Activated gamma-delta T cell treated with Interleukin-2 at 50 U/mL for 16 hours (primary cell): ENCODE measurements at regions not wholly inside any gene's neighbourhood (a gene's known extent, or its start where the extent isn't known, plus 50 kb on each side); places are given as distances from the start of the nearest gene placed in this dataset.

Source experiments
- DNase-seq: peaks from one replicate; pipeline ENCODE4 v3.0.0-alpha.2; 2020

DNA sequence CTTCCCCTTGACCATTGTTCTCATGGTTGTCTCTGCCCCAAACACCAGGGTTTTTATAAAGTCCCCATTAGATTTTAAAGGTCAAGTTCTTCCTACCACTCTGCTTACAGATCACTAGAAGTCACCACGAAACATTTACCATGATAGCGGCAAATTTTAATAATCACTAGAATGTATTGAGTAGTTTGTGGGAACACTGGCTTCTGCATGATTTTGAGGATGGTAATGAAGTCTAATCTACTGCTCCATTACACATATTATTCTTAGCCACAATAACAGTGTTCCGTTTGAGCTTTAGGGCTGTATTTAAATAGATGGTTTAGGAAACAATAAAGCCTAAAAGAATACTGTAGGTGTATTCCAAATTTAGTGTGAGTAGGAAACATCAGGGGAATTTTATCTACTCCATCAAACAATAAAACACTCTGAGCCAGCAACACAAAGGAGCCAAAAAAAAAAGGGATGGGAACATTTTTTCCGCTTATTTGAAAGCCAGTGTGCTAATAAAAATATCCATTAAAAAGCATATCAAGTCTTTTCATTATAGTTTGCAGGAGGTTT is 49.7 kb downstream of the KLF12 start:
- DNase-seq = no peak

DNA sequence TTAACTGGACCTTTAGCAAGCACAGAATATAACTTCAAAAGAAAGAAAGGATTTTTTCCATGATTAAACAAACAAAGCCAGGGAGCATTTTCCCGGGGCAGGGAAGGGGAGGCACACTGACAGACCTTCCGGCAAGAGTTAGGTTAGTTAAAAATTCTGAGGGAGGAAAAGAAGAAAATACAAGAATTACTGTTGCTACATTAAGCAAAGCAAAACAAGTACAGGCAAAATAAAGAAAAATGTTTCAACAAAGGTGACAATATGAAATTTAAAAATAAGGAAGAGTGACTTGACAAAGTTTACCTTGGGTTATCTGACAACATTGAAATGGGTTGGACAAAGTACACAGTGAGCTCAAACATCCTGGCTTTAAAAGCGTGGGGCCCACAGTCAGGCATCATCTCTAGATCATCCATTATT is 51.5 kb downstream of the KLF12 start:
- DNase-seq = no peak

DNA sequence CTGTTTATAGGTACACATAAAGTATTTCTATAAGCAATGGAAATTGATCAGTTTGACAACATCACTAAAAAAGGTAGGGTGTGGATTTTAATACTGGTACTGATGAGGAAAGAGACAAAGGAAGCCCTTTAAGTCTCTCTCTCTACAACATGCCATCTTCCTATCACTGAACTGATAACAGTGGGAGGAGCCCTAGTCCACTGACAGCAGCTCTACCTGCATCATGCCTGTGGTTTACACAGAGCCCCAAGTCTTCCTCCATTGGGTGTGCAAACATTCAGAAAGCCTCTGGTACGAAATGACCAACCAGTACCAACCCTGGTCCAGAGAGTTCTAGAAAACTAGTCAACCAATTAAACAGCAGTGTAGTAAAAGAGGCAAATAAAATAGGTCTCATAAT is 53.4 kb downstream of the KLF12 start:
- no peak for DNase-seq

DNA sequence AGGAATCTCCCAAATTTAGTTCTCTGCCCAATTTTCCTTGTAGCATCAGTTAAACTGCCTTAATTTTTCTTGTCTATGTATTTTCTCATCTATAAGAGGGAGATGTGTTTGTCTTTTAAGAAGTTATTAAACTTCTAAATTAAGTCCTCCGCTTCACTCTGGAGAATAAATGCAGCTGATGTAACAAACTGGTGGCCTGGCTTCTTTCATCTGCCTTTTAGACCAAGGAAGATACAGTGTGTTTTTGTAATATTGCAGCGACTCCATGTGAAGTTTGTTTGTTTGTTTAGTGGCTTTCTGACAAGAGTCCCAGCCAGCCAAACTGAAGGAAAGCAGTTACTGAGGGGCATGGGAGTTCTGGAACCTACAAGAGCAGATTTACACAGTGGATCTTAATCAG is 56.4 kb downstream of the KLF12 start:
- no peak for DNase-seq

DNA sequence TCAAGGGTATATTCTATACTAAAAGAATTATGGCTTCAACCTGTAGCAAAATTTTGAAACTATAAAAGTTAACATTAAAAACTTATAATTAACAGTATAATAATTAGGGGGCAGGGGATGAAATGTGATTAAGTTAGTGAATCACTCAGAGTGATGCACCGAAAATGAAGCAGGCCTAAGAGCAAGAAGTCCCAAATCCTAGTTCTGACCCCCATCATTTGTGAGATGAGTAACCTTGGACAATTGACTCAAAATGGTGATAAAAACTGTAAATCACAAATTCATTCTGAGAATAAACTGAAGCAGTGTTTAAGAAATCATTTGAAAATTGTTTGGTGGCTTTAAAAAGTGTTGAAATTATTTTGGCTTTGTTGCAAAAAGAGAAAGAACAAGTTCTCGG is 56.8 kb downstream of the KLF12 start:
- DNase-seq = no peak

DNA sequence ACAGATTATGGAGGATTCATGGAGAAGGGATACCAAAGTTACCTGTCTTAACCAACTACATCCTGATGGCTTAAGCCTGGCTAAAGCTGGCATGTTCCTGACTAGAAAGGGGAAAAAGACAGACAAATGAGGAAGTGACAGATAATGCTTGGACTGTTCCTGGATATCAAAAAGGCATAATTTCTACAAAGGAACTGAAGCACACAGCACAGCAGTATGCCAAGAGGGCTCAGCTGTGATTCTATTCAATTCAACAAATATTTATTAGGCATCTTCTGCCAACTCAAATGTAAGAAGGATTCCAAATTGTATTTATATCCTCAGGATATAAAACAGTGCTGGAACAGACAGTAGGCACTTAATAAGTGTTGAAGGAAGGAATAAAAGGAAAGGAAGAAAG is 59.5 kb downstream of the KLF12 start:
- no peak for DNase-seq

DNA sequence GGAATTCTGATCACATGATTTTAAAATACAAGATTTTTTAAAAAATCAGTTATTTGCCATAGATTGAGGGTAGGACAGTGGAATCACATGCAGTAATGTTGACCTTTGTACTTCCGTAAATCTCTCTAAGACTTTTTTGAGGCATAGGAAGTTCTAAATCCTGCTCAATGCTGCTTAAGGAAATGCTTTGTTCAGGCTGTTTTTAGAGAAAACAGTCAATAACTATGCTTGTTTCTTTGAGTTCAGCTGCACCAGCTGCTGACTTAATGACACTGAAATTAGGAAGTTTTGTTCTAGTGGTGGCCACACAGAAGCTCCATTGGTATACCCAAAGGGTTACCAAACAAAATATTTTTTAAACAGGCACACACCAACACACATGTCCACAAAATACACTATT is 60.9 kb downstream of the KLF12 start:
- no peak for DNase-seq

DNA sequence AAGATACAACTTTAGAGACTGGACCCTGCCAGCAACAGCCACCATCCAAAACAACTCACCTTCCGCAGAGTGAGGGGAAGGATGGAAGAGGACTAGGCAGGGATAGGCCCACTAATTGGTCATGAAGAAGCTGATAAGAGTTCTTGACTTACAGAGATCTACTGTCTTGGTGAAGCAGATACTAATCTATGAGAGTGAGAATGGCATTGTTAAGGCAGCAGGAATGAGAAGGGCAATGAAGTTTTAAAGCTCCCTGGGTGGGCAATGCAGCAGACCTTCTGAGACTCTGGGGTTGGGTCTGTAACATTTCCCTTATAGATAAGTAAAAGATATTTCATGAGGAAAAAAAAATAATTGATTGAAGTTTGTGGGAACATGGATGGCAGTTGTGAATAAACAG is 63.7 kb downstream of the KLF12 start:
- no peak for DNase-seq

DNA sequence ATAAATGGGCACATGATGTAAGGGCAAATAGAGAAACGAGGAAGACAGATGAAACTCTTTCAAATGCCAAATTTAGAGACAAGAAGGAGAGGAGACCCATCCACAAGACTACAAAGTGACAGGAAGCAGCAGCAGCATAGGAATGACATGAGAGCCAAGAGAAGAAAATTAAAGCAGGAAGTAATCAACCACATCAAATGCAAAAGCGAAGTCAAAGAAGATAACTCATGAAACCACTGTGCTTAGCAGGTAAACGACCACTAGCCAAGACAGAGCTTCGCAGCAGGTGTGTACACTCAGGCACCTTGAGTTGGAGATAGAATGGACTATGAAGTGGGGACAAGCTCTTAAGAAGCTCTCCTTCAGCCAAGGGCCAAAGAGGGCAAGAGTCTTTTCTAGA is 64.1 kb downstream of the KLF12 start:
- DNase-seq = peak; percentile 28

DNA sequence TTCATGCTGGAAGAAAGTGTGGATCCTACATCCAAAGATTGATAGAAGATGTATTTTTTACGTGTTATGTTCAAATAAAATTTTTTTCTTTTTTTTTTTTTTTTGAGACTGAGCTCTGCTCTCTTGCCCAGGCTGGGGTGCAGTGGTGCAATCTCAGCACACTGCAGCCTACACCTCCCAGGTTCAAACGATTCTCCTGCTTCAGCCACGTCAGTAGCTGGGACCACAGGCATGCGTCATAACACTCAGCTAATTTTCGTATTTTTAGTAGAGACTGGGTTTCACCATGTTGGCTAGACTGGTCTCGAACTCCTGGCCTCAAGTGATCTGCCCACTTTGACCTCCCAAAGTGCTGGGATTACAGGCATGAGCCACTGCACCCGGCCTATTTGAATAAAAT is 65.7 kb downstream of the KLF12 start:
- DNase-seq = no peak

DNA sequence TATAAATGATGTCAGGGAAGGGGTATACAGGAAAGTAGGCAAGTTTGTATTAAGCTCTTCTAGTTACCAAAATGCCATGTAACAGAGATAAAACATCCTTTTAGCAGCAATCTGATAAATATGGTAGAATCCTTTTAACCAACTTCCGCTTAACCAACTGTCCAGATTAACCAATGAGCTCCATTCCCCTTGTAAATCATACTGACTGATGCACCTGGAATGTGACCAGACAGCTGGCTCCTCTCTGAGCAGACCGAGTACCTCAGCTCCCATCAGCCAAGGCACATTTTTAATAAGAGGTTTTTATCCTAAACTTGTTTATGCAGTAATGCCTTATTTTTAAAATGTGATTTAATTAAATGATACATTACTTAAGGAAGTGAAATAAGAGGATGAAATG is 66.4 kb downstream of the KLF12 start:
- no peak for DNase-seq

DNA sequence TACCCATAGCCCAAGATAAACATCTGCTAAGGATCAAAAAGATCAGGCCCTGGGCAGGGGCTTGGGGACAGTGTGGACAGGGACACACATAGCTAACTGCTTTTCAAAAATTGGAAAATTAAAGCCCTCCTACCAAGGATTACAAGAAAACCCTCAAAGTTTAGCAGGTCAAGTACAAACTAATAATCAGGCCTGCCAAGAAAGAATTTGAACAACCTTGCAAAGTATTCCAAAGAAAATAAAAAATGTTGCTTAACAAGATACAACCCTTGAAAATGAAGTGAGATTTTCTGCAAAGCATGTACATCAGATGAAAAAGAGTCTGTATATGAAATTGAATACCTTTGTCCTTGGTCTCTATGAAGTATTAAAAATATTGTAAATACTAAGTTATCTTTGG is 67.3 kb downstream of the KLF12 start:
- DNase-seq = no peak

DNA sequence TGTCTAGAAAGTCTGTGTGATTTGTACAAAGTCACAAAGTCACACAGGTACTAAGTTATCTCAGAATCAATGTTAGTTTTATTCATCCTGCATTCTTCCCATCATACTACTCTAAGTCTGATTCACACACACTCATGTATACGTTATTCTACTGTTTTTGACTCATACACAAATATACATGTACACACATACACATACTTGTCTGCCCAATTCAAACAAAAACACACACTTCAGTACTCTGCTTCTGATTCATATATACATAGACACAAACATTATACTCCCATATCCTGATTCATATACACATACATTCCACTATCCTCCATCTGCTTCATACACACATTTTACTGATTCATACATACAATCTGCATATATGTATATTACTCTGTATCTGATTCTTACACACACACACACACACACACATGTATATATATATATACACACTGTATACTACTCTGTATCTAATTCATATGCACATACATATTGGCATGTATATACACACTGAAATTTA is 69.3 kb downstream of the KLF12 start:
- DNase-seq = no peak

DNA sequence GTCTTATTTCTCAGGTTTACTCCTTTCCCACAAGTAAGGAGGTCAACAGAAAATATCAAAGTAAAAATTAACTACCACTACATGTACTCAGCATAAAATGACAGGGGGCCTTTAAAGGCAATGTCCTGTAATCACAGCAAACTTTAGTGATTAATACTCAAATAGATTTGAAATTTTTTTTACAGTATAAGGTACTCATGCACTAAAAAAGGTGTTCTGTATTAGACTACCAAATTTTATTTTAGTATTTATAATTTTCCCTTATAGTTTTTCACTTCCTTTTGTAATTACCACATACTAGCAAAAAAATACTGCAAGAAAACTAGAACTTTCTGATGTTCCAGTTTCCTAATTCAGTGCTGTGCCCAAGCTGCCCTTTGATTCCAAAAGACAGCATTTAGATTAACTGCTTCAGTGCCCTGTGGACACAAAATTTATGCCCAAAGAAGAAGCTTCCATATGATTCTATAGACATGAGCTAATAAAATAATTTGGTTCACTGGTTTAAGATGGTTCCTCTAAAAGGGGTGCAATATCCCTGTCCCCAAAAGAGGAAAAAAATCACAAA is 70.6 kb downstream of the KLF12 start:
- DNase-seq = no peak

DNA sequence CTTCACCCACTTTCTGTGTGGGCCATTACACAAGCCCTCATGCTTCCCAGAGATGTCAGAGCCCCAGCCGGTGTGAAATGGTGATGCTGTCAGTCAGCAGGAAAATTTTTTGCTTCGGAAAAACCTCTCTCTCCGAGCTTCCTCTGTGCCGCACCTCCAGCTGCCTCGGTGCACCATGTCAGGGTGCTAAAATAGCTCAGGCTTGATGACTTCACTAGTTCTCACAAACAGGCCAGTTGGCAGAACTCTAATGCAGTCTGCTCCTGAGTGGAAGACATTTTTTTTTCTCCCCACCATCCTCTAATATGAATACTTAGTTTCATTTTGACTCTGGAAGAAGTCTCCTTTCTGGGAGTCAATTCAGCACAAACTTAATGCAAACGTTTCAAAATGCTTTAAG is 71.3 kb downstream of the KLF12 start:
- no peak for DNase-seq

DNA sequence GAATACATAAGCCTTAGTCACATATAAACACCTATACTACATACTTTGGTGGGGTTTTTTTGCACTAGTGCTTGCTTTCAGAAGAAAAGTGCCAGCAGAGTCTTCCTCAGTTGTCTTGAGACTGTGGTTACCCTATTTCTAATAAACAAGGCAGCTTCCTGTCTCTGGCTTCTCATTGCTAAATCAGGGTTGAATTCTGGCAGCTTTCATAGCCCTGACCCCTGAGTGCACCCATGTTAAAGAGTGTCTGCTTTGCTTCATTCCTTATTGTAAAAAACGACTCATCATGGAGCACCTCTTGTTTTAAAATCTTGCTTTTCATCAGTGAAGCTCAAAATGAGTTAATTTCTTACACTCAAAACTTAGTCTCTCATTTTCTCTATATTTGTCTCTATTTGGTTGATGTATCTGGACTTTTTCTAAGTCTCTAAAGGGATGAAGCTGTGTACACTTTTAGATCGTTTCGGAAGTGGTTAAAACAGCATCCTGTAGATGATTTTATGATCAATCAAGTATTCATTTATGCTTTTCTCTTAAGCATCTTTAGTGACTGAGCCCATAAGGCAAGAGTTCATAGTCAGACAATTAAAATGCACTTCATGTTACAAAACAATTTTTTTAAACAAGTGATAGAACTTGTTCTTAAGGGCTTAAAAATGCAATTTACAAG is 72.1 kb downstream of the KLF12 start:
- DNase-seq = no peak

DNA sequence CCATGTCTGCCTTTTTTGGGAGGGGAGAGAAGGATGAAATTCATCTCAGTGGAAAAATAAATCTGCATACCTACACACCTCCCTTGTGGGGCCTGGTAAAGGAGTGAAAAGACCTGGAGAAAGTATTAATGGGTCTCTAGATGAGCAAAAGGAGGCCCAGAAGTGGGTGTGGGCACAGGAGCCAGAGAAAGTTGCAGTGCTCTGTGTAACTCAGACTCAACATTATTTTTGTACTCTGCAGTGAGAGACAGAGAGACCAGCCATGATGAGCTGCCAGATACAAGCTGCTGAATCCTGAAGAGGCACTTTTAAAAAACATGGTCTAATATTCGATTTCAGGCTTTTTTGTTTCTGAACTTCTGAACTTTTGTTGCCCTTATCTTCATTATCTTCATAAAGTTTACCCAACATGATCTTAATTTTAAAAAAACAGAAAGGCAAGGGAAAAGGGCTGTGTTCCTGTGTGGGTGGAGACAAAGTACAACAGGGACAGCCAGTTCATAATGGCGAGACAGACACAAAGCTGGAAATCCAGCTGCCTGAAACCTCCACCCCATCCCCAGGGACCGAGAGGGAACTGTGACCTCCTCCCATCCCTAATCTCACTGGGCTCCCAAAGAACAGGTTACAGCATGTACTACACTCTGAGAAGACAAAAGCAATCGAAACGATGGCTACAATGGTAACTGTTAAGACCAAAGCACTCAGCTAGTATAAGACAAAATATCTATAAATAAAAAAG is 77.2 kb downstream of the KLF12 start:
- no peak for DNase-seq

DNA sequence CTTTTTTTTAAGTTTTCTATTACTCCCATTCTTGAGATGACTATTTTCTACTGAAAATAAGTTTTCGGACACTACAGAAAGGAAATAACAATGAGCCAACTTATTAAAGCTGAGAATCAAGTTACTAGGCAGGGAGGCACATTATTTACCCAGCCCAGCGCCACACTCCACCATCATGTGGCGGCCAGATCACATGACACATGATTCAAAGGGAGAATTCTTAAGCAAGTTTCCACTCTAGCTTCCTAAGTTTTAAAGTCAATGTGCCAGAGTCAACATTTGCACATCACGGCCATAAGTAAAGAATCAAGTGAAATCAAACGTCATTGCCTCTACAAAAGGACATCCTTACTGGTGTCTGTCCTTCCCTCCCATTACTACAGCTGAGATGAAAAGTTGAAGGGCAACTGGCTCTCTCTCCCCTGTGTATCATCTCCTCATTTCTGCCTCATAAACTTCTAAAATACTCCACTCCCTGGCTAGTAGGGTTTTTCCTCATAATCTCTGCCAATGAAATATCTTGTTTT is 81.7 kb downstream of the KLF12 start:
- no peak for DNase-seq

DNA sequence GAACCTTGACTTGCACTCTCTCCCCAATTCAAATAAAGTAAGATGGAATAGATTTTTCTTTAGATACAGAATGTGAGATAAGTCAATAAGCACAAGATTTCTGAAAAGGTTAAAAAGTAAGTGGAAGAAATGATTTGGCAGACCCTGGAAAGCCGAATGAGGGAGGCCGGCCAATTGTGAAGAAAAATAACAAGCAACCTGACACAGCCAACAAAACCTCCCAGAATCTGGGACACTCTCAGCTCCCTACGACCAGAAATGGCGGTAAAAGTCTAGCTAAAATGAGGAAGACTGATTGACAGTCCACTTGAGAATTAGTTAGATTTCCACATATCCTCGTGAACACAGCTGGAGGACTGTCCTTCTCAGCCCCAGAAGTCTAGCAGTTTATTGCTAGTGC is 85.4 kb downstream of the KLF12 start:
- no peak for DNase-seq

DNA sequence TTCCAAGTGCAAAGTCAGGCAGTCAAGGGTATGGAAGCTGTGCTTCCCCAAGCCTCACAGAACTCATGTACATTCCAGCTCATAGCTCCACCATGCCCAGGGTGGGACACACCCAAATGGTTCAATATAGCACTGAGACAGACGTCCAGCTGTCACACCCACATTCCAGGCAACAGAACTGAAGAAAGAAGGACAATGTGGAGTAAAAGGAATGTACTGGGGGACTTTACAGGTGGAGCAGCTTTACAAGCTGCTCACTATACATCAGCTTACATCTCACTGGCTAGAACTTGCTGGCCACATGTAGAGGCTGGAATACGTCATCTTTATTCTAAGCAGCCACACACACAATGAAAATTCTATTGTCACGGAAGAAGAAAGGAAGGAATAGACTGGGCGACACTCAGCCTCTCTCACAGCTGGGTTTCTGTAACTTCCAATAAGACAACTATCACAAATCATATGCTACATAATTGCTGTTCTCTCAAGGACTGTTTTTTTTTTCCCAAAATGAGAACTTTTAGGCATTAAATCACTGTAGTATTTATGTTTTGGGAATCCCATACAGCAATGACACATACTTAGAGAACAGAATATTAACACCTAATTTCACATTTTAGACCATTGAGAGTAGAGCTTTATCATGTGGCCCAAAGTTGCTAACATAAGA is 86.1 kb downstream of the KLF12 start:
- no peak for DNase-seq

DNA sequence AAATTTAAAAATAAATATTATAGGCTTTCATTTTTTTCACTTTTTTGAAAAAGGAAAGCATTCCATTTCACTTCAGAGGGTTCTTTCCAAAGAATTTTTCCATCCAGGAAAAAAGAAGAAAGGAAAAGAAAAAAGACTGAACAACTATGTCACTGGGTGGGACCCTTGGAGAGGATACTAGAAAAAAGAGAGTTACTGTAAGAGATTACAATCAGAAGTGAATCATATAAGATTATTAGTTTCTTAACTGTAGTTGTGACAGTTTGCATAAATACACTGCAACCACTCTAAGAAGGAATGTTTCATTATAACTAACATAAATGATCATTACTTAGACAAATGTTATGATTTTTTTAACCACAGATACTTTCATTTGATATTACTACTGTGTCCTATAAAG is 87.8 kb downstream of the KLF12 start:
- DNase-seq = no peak

DNA sequence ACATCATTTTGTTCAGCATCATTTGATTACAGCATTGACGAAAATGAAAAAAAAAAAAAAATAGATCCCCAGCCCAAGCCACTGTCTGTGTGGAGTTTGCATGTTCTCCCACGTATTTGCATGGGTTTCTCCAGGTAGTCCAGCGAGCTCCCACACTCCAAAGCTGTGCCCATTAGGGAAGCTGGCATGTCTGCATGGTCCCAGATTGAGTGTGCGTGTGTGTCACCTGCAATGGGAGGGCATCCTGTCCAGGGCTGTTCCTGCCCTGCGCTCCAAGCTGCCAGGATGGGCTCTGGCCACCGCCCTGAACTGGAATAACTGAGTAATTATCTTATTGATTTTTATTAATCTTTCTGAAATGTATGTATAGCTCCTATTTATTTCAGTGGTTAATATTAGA is 88.6 kb downstream of the KLF12 start:
- no peak for DNase-seq

DNA sequence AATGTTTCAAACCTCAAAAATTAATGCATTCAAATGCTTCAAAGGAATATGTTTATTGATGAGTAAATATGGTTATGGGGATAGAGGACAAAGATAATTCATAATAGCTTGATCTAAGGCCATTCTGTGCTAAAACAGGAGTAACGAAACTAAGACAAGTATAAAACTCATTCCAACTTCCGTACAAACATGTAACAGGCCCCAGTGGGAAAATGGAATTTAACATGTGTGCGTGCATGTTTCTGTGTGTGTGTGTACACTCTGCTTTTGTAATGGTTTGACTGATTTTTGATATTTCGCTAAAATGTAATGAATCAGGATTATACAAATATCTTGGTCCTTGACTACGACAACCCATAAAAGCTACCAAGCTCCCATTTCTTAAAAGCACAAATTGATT is 91.0 kb downstream of the KLF12 start:
- no peak for DNase-seq
